ENCODE measurements at regions not wholly inside any gene's neighbourhood (a gene's known extent, or its start where the extent isn't known, plus 50 kb on each side); places are given as distances from the start of the nearest gene placed in this dataset.

GRCh38 chr18:55819448-55819847 is 231.5 kb upstream of the TCF4 start:
- H3K9me2 ChIP-seq (replicated peaks; ENCODE audit: insufficient read depth, low read length): no peaks in the 10 kb centered on the region
- no peak overlapping the region for H2AFZ ChIP-seq (ENCODE audit: low read length)
- no peaks in the 10 kb centered on the region for H3K9me3 ChIP-seq (replicated peaks; ENCODE audit: insufficient read depth, low read length)
- no peaks in the 10 kb centered on the region for H3K79me2 ChIP-seq (ENCODE audit: low read length)
- no peak overlapping the region for H3K9ac ChIP-seq (ENCODE audit: low read length)
- no peaks in the 10 kb centered on the region for H3K27me3 ChIP-seq (replicated peaks; ENCODE audit: insufficient read depth, low read length)
- DNase-seq: no peak
- H3K27ac ChIP-seq (ENCODE audit: low read length): no peak overlapping the region
- no peak for TF ChIP-seq CTCF (IDR thresholded peaks at IDR 0.05; ENCODE audit: low read length)
- no peak for TF ChIP-seq EZH2phosphoT487 (IDR thresholded peaks at IDR 0.05; ENCODE audit: low read length)
- no peak for TF ChIP-seq EZH2 (optimal IDR thresholded peaks at IDR 0.05; ENCODE audit: low read depth, low read length)
- no peak overlapping the region for H3K4me3 ChIP-seq (ENCODE audit: low read length)
- no peaks in the 10 kb centered on the region for H3F3A ChIP-seq (ENCODE audit: insufficient read depth, low read length)
- no peaks in the 10 kb centered on the region for H3K36me3 ChIP-seq (replicated peaks; ENCODE audit: insufficient read depth, low read length)
- H3K4me1 ChIP-seq (ENCODE audit: low read length): no peaks in the 10 kb centered on the region
- no peak overlapping the region for H3K4me2 ChIP-seq (ENCODE audit: low read depth, low read length)
- no peaks in the 10 kb centered on the region for H4K20me1 ChIP-seq (ENCODE audit: insufficient read depth, low read length)

- Histone ChIP-seq H3K27me3 (replicated peaks; ENCODE audit: insufficient read depth, low read length) (no peaks in the 10 kb centered on the region), H3K36me3 (replicated peaks; ENCODE audit: insufficient read depth, low read length) (no peaks in the 10 kb centered on the region), H3K27ac (ENCODE audit: low read length) (no peak overlapping the region), H3K9ac (ENCODE audit: low read length) (no peak overlapping the region), H4K20me1 (ENCODE audit: insufficient read depth, low read length) (no peaks in the 10 kb centered on the region), H3K9me2 (replicated peaks; ENCODE audit: insufficient read depth, low read length) (no peaks in the 10 kb centered on the region), H3K4me2 (ENCODE audit: low read depth, low read length) (no peak overlapping the region), H3K4me3 (ENCODE audit: low read length) (no peak overlapping the region), H3K9me3 (replicated peaks; ENCODE audit: insufficient read depth, low read length) (no peaks in the 10 kb centered on the region), H3K79me2 (ENCODE audit: low read length) (no peaks in the 10 kb centered on the region), H3F3A (ENCODE audit: insufficient read depth, low read length) (no peaks in the 10 kb centered on the region), H3K4me1 (ENCODE audit: low read length) (no peaks in the 10 kb centered on the region), H2AFZ (ENCODE audit: low read length) (no peak overlapping the region)
- TF ChIP-seq EZH2 (optimal IDR thresholded peaks at IDR 0.05; ENCODE audit: low read depth, low read length) (no peak), CTCF (IDR thresholded peaks at IDR 0.05; ENCODE audit: low read length) (no peak)
- no peak for DNase-seq
Measured at GRCh38 chr18:55818284-55818683, 230.3 kb upstream of the TCF4 start.

GRCh38 chr18:55811925-55812324 is 223.9 kb upstream of the TCF4 start:
- no peak for TF ChIP-seq EZH2 (optimal IDR thresholded peaks at IDR 0.05; ENCODE audit: low read depth, low read length)
- no peak for TF ChIP-seq EZH2phosphoT487 (IDR thresholded peaks at IDR 0.05; ENCODE audit: low read length)
- Histone ChIP-seq H3K4me3 (ENCODE audit: low read length) (no peak overlapping the region), H3K4me1 (ENCODE audit: low read length) (no peaks in the 10 kb centered on the region), H3K9me3 (replicated peaks; ENCODE audit: insufficient read depth, low read length) (no peaks in the 10 kb centered on the region), H2AFZ (ENCODE audit: low read length) (no peak overlapping the region), H3K27ac (ENCODE audit: low read length) (no peak overlapping the region), H3K9ac (ENCODE audit: low read length) (no peak overlapping the region), H3F3A (ENCODE audit: insufficient read depth, low read length) (no peaks in the 10 kb centered on the region), H3K27me3 (replicated peaks; ENCODE audit: insufficient read depth, low read length) (no peaks in the 10 kb centered on the region), H3K4me2 (ENCODE audit: low read depth, low read length) (no peak overlapping the region), H3K79me2 (ENCODE audit: low read length) (no peaks in the 10 kb centered on the region), H3K9me2 (replicated peaks; ENCODE audit: insufficient read depth, low read length) (no peaks in the 10 kb centered on the region; the same call in 1 of the 2 replicates), H3K36me3 (replicated peaks; ENCODE audit: insufficient read depth, low read length) (no peaks in the 10 kb centered on the region), H4K20me1 (ENCODE audit: insufficient read depth, low read length) (no peaks in the 10 kb centered on the region)
- no peak for DNase-seq

- Histone ChIP-seq H3K27me3 (replicated peaks; ENCODE audit: insufficient read depth, low read length) (no peaks in the 10 kb centered on the region), H3K79me2 (ENCODE audit: low read length) (no peaks in the 10 kb centered on the region), H3K27ac (ENCODE audit: low read length) (no peak overlapping the region), H3K9me3 (replicated peaks; ENCODE audit: insufficient read depth, low read length) (no peaks in the 10 kb centered on the region), H3K36me3 (replicated peaks; ENCODE audit: insufficient read depth, low read length) (no peaks in the 10 kb centered on the region), H4K20me1 (ENCODE audit: insufficient read depth, low read length) (no peaks in the 10 kb centered on the region), H3K9ac (ENCODE audit: low read length) (no peak overlapping the region), H3K4me3 (ENCODE audit: low read length) (no peak overlapping the region), H3F3A (ENCODE audit: insufficient read depth, low read length) (no peaks in the 10 kb centered on the region), H3K4me1 (ENCODE audit: low read length) (no peaks in the 10 kb centered on the region), H3K9me2 (replicated peaks; ENCODE audit: insufficient read depth, low read length) (no peaks in the 10 kb centered on the region; the same call in 1 of the 2 replicates), H3K4me2 (ENCODE audit: low read depth, low read length) (no peak overlapping the region), H2AFZ (ENCODE audit: low read length) (no peak overlapping the region)
- DNase-seq: no peak
- TF ChIP-seq CTCF (IDR thresholded peaks at IDR 0.05; ENCODE audit: low read length) (no peak), EZH2 (optimal IDR thresholded peaks at IDR 0.05; ENCODE audit: low read depth, low read length) (no peak)
Measured at GRCh38 chr18:55805666-55806065, 217.7 kb upstream of the TCF4 start.

Data from MM.1S (cell line).